NCI-H2107 treated with DMSO at 0.1 percent for 48 hours (cell line): ENCODE measurements at regions not wholly inside any gene's neighbourhood (a gene's known extent, or its start where the extent isn't known, plus 50 kb on each side); places are given as distances from the start of the nearest gene placed in this dataset.
A peak's percentile ranks its signal among the peaks of the same experiment; 100 is the strongest.
"Not testable (repeated sequence)": the region's sequence is repeated elsewhere in the genome, so short reads cannot be mapped to it uniquely, and the experiment has no call there.

Experiments
- DNase-seq: peaks from one replicate; lab custom pipeline; 2025; ENCODE audit not compliant: unreplicated experiment; lab: John Stamatoyannopoulos, UW

GRCh38 chr10:84626397-84627087 is 298.2 kb downstream of the CCSER2 start:
- DNase-seq = no peak

- no peak for DNase-seq
These were observed 304.5 kb downstream of the CCSER2 start for GRCh38 chr10:84632866-84633265.

GRCh38 chr10:84634636-84635035 is 306.2 kb downstream of the CCSER2 start:
- no peak for DNase-seq

- not testable (repeated sequence) for DNase-seq
These were observed 322.2 kb downstream of the CCSER2 start for GRCh38 chr10:84650628-84651027.

- DNase-seq = peak; percentile 33
These were observed 326.3 kb downstream of the CCSER2 start for GRCh38 chr10:84654671-84655070.

GRCh38 chr10:84659027-84659426 is 330.6 kb downstream of the CCSER2 start:
- DNase-seq = no peak

GRCh38 chr10:84659497-84660439 is 331.4 kb downstream of the CCSER2 start:
- no peak for DNase-seq

- DNase-seq = no peak
These were observed 332.2 kb downstream of the CCSER2 start for GRCh38 chr10:84660450-84661159.

GRCh38 chr10:84665211-84665610 is 336.8 kb downstream of the CCSER2 start:
- DNase-seq = no peak

- no peak for DNase-seq
These were observed 337.6 kb downstream of the CCSER2 start for GRCh38 chr10:84665883-84666463.

GRCh38 chr10:84668186-84668763 is 339.9 kb downstream of the CCSER2 start:
- DNase-seq = no peak

- DNase-seq = no peak
These were observed 346.7 kb downstream of the CCSER2 start for GRCh38 chr10:84675060-84675459.

GRCh38 chr10:84676536-84676935 is 348.1 kb downstream of the CCSER2 start:
- no peak for DNase-seq

- no peak for DNase-seq
These were observed 353.4 kb downstream of the CCSER2 start for GRCh38 chr10:84681781-84682180.

GRCh38 chr10:84683550-84683949 is 355.2 kb downstream of the CCSER2 start:
- no peak for DNase-seq

- no peak for DNase-seq
These were observed 355.8 kb downstream of the CCSER2 start for GRCh38 chr10:84683980-84684740.

GRCh38 chr10:84685047-84685660 is 356.8 kb downstream of the CCSER2 start:
- no peak for DNase-seq

GRCh38 chr10:84693006-84693405 is 364.6 kb downstream of the CCSER2 start:
- DNase-seq = no peak

GRCh38 chr10:84695902-84696301 is 367.5 kb downstream of the CCSER2 start:
- no peak for DNase-seq

GRCh38 chr10:84696610-84697009 is 368.2 kb downstream of the CCSER2 start:
- no peak for DNase-seq
